GM10248 (cell line): ENCODE measurements at regions not wholly inside any gene's neighbourhood (a gene's known extent, or its start where the extent isn't known, plus 50 kb on each side); places are given as distances from the start of the nearest gene placed in this dataset.

Experiments
- CTCF ChIA-PET: fragments of 300-600 bp; sonication (Branson Sonifier 250); formaldehyde crosslinking; extraction: SDS; loops from one replicate; lab custom pipeline; 2021; ENCODE audit warnings: antibody characterized with exemption; lab: Yijun Ruan, JAX
- POLR2A ChIA-PET: fragments of 350-650 bp; sonication (Branson Sonifier 250); formaldehyde crosslinking; extraction: SDS; loops from one replicate; lab custom pipeline; 2020; ENCODE audit warnings: antibody characterized with exemption; lab: Yijun Ruan, JAX
- DNase-seq: peaks from one replicate; pipeline ENCODE4 v3.0.0; 2012; ENCODE audit errors: extremely low spot score
- TF ChIP-seq, protein P1 (sequence below): IDR thresholded peaks from 2 replicates; pipeline ENCODE4 v1.5.1; 2012; ENCODE audit warnings: mild to moderate bottlenecking, low read depth; ENCODE audit errors: extremely low read depth, missing control alignments, control extremely low read depth

DNA sequence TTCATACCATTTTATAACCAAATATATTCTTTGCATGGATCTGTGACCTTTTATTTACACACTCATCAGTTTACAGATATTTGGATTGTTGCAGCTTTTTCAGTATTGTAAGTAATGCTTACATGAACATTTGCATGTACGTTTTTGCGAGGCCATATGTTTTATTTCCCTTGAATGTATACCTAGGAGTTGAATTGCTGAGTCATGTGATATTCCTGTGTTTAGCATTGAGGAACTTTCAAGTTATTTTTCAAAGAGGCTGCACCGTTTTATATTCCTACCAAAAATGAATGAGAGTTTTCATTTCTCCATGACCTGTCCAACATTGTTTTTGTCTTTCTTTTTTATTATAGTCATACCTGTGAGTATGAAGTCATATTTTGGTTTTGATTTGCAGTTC lies 392.1 kb downstream of the CNTNAP4 start:
- CTCF ChIA-PET, result no interaction called here
- DNase-seq, result no peak
- POLR2A ChIA-PET, result no interaction called here
- TF ChIP-seq, protein P1, sequence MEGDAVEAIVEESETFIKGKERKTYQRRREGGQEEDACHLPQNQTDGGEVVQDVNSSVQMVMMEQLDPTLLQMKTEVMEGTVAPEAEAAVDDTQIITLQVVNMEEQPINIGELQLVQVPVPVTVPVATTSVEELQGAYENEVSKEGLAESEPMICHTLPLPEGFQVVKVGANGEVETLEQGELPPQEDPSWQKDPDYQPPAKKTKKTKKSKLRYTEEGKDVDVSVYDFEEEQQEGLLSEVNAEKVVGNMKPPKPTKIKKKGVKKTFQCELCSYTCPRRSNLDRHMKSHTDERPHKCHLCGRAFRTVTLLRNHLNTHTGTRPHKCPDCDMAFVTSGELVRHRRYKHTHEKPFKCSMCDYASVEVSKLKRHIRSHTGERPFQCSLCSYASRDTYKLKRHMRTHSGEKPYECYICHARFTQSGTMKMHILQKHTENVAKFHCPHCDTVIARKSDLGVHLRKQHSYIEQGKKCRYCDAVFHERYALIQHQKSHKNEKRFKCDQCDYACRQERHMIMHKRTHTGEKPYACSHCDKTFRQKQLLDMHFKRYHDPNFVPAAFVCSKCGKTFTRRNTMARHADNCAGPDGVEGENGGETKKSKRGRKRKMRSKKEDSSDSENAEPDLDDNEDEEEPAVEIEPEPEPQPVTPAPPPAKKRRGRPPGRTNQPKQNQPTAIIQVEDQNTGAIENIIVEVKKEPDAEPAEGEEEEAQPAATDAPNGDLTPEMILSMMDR, result no peak

DNA sequence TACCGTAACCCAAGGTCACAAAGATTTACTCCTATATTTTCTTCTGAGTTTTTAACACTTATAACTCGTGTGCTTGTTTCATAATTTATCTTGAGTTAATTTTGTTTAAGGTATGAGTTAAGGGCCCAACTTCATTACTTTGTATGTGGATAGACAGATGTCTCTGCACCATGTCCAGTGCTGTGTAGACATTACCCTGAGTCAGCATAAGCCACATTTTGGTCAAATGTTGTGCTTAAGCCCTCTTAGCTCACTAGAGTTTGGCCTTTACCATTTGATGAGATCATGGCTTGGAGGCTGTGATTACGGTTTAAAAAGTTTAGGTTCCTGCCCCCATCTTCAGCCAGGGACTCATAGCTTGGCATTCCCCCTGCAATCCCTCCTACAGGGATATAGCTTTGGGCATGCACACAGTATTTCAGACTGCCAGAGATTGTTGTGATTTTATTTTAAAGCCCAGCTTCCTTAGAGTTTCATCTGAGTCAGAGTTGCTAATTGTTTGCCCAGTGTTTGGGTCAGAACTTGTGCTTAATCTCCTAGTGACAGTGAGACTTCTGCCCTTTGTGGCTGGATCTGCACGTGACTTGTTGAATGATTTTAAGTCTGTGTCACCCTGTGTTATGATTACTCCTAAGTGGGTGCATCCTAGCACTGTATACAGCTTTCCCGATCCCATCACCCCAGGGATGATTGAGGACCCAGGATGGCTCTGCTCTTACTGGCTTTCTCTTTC lies 393.1 kb downstream of the CNTNAP4 start:
- CTCF ChIA-PET, result interaction anchor here (1.4 to 1.5 kb wide), 2 partner anchors 13 to 16 kb away, joined by 5 to 8 read pairs; no protein-coding TSS in a partner anchor
- no peak for DNase-seq
- POLR2A ChIA-PET, result no interaction called here
- TF ChIP-seq, protein P1, result no peak

DNA sequence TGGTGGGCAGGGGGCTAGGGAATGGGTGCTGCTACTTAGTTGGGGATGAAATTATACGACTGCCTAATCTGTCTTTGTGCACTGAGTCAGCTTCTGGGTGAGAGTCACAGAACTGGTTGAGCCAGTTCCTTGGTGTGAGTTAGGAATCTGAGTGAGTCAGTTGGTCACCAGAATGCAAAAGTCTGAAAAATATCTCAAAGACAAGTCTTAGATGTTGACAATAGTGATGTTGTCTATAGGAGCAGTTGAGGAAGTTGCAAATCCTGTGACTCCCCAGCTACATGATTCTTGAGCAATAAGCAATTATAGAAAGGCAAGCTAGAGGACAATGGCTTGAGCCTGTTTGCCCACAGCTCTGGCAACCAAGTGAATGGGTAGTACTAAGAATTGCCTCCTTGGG lies 399.2 kb downstream of the CNTNAP4 start:
- DNase-seq, result no peak
- TF ChIP-seq, protein P1, result no peak
- POLR2A ChIA-PET, result no interaction called here
- CTCF ChIA-PET, result interaction anchor here (1.2 to 3.2 kb wide), 2 partner anchors 13 to 23 kb away, joined by 3 to 12 read pairs; no protein-coding TSS in a partner anchor

DNA sequence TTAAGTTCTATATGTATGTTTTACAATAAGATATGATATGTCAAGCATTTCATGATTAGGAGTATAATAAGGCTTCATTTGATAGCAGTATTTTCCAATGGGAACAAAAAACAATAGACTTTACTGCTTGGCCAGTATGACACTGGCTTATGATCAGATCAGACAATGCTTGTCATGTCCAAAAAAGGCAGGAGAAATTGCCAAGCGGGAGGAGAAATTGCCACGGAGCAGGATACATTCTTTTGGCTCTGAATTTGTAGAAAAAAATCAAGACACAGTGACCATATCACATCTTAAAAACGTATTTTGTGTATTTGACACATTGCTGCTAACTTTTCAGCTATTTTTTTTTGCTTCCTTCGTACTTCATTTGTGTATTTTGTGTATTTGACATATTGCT lies 404.1 kb downstream of the CNTNAP4 start:
- POLR2A ChIA-PET, result no interaction called here

DNA sequence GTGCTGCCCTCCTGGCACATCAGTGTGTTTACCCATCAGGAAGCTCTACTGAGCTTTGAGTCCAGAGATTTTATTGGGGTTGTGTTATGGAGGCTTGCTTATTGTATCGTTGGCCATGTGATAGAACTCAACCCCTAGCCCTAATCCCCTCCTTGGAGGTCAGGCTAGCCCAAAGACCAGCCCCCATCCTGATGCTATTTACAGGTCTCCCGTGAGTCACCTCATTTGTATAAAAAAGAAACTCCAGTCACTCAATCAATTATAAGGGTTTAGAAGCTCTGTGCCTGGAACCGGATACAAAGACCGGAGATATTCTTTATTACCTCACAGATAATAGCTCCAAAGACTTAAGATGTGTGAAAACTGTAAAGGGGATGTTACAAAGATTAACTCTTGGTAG lies 405.9 kb downstream of the CNTNAP4 start:
- POLR2A ChIA-PET, result no interaction called here
- no peak for DNase-seq
- CTCF ChIA-PET, result interaction anchor here (1.5 kb wide), 1 partner anchor 30 kb away, joined by 4 read pairs; no protein-coding TSS in a partner anchor

More for the DNA sequence above, 404.1 kb downstream of the CNTNAP4 start:
- CTCF ChIA-PET, result no interaction called here
- DNase-seq, result no peak
- TF ChIP-seq, protein P1, result no peak

DNA sequence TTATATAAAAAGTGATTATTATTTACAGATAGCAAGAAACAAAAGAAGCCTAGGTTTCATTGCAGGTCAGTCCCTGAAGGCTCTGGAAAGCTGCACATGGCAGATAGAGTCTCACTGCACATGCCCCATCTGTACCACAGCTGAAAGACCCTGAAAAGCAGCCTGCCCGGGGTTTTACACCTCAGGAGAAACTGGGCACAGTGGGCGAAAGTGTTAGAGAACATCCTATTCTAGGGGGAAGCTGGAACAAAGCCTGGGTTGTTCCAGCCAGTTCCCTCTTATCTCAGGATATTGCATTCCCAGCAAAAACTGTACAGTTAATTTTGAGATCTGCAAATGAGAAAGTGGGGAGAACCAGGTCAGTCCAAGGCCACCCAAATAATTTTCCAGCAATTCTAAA lies 419.7 kb downstream of the CNTNAP4 start:
- ChIA-PET POLR2A (no interaction called here), CTCF (no interaction called here)
- TF ChIP-seq, protein P1, result no peak
- DNase-seq, result no peak

More for the DNA sequence above, 405.9 kb downstream of the CNTNAP4 start:
- TF ChIP-seq, protein P1, result no peak
